NK-92 treated with Interleukin-12 subunit alpha and Interleukin-12 subunit beta, amount 100 ng/mL, for 24 hours (cell line): ENCODE measurements at regions not wholly inside any gene's neighbourhood (a gene's known extent, or its start where the extent isn't known, plus 50 kb on each side); places are given as distances from the start of the nearest gene placed in this dataset.
A peak's percentile ranks its signal among the peaks of the same experiment; 100 is the strongest.
"Not testable (repeated sequence)": the region's sequence is repeated elsewhere in the genome, so short reads cannot be mapped to it uniquely, and the experiment has no call there.

ENCODE experiments used
- DNase-seq: peaks from one replicate; lab custom pipeline; 2025; lab: John Stamatoyannopoulos, UW

DNA sequence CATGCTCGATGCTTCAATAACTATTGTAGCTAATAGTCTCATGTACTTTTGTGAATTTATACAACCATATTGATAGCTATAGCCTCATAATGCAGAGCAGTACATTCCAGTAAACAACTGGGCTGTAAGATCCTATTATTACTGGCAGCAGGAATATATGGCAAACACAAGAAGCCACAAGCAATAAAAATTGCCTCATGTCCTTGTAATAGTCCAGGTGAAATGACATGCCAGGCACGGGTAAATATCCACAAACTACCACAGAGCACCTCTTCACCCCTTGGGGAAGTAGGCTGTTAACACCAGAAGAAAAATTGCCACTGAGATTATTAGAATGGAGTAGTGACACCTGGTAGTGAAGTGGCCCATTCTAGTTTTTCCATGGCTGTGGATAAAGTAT is 158.3 kb downstream of the MTX2 start:
- no peak for DNase-seq

DNA sequence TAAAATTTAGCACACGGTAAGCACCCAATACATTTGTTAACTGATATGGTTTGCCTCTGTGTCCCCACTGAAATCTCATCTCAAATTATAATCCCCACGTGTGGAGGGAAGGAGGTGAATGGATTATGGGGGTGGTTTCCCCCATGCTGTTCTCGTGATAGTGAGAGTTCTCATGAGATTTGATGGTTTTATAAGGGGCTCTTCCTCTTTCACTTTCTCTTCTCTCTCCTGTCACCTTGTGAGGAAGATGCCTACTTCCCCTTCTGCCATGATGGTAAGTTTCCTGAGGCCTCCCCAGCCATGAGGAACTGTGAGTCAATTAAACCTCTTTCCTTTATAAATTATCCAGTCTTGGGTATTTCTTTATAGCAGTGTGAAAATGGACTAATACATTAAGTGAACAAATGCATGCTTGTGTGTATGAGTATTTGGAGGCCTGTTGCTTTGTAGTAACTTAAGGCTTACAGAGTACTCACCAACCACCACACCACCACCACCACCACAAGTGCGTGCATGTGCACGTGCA is 159.8 kb downstream of the MTX2 start:
- not testable (repeated sequence) for DNase-seq

DNA sequence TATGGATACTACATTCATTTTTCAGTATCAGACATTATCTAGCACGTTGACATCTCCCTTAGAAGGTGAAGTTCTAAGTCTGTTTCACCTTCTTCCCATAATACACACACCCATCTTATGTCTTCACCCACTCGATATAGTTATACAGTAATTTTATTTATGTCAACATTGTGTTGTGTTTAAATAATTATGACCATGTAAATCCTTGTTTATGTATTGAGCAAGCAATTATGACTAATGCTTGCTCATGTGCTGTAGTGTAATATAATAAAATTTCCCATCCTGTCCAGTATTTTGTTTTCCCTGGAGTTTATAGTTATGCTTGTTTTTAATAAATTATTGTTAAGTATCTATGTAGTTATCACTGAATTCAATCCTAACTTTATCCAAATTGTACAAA is 163.2 kb downstream of the MTX2 start:
- DNase-seq: no peak

DNA sequence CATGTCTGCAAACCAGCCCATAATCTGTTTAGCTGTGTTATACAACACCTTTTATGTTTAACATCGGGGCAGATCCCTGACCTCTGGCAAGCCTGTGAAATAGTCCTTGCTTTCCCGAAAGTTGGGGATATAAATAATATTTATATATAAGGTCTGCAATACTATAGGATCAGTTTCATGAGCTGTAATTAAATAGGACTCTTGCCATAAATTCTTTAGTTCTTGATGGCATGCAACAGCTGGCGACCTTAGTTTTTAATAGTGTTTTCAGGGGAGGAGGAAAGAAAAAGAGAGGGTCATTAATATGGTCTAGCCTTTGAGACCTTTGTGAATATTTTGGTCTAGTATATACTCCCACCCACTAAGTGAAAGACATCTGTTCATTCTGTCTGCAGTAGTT is 166.5 kb downstream of the MTX2 start:
- DNase-seq: no peak

DNA sequence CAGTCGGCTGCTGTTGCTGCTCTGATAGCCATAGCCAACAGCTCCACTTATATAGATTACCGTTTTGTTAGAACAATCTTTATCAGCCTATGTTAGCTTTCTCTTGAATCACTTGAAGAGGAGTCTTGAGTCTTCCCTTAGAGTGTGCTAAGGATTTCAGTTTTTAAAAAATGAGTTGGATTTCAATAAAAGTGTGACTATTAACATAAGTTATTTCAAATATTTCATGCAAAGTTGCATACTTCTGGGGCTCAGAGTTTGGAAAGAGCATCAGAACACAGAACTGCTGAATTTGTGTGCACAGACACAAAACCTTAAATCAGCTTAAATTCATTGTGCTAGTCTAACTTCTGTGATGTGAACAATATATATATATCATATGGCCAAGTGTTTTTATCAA is 174.7 kb downstream of the MTX2 start:
- DNase-seq: no peak

DNA sequence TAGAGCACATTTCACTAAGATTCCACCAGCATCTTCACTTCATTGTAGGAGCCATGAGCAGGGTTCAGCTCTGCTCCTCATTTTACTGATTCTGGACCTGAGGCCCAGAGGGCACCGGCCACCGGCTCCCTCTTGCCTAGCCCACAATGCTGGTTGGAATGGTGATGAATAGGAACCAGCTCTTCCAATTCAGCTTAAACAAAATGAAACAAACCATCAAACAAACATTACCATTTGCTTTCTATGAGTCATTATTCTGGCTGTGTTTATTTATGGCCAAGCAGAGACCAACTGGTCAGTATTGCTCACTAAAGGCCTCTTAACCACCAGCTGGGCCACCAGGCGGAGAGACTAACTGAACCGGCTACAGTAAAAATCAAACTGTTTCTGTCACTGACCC is 176.7 kb downstream of the MTX2 start:
- DNase-seq: no peak

DNA sequence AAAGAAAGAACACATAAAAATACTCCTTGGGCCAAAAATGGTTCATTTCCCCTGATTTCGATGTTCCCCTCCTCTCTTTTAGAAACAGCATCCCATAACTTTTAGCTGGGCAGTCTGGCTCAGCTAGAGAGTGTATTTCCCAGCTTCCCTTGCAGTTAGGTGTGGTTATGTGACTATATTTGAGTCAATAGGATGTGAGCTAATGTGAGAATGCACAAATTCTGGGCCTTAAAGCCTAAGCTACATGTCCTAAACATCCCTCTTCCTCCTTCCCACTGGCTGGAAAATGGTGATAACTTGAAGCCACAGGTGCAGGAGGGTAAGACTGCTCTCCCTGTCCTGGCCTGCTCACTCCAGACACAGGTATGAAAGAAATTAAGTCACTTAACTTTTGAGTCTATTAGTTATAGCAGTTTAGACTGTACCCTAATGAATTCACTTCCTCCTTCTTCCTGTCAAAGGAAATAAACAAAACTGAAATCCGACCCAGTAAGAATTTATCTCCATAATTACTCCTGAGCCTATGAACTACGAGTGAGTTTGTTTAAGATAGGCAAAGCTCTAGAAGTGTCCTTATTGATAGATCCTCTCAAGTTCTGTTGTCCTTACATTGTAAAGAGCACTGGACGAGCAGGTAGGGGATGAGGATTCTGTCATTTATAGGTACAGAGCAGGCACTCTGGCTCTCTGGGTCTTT is 177.6 kb downstream of the MTX2 start:
- DNase-seq: no peak

DNA sequence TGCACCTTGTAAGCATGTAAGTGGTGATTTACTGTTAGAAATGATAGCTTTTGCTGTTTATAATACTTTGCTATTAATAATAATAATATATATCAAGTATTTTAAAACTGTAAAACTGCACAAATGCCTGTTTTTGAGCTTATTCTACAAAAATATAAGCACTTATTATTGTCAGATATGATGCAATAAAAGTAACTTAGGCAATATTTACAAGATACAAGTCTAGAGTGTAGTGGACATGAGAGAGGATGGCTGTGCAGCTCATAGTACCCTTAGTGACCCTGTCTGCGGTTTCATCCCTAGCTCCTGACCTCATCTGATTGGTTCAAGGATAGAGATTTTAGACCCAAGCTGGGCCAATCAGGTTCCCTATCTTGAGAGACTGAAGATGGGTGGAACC is 178.4 kb downstream of the MTX2 start:
- DNase-seq: no peak

DNA sequence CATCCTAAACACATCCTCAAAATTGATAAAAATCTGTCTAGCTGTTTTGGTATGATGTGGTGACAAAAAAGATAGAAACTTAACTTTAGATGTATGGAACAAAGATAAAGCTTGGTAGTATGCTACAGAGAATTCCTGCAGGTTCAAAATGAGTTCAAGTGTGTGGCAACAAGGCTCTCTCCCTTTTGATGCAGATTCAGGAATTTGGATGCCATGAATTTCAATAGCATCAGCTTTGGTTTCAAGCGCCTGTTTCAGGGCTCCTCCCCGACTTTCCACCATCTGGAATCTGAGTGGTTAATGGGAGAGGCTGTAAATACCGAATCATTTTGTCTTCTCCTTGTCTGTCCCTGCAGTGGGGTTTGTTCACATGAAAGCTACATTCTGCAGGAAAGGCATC is 180.6 kb downstream of the MTX2 start:
- DNase-seq: no peak

DNA sequence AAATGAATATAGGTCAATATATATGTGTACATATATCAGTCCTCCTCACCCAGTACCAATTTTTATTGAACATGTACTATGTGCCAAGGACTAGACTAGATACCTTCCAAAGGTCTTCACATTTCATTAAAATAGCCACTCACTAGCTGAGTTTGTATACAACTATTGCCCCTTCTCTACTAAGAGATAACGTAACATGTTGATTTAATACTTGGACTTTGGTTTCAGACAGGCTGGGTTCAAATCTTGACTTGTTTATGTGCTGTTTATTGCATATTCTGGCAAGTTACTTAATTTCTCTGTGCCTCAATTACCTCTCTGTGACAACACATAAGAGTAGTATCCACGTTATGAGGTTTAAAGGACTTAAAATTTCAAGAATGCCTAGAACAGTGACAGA is 184.5 kb downstream of the MTX2 start:
- no peak for DNase-seq

DNA sequence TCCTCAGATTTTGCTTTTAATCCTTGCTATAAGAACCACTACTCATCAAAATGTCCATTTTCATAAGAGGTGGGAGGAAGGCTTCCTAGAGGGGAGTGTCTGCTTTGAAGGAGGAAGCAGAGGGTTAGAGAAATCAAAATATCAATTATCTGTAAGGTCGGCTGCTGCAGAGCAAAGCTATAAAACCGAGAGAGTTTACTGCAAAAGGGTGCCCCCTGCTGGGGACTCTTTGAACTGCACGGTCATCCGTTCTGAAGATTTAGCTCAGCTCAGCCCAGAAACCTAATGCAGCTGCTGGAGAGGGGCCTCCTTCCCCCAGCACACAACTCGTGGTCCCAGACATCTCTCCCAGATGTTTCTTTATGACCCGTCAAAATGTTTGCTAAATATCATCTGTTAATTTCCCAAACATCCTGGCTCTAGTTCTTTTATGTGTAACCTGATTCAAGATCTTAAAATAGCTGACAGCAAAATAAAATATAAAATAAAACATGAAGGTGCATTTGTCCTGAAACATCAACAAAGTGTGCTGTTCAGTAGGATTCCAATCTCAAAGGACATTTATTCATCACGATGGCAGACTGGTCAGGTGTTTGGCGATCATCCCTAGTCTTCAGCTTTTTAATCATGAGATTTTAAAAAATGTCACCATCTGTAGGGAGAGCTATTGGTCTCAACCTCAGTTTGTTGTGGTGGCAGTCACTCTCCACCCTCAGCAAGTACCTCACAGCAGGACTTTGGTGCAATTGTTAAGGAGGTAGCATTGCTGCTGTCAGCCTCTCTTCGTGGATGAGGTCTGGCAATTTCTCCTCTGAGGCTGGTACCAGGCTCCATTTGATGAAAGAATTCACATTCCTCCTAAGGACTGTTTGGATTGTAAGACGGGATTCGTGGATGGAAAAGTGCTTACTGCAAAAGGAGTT is 185.9 kb downstream of the MTX2 start:
- peak; percentile 59 for DNase-seq

DNA sequence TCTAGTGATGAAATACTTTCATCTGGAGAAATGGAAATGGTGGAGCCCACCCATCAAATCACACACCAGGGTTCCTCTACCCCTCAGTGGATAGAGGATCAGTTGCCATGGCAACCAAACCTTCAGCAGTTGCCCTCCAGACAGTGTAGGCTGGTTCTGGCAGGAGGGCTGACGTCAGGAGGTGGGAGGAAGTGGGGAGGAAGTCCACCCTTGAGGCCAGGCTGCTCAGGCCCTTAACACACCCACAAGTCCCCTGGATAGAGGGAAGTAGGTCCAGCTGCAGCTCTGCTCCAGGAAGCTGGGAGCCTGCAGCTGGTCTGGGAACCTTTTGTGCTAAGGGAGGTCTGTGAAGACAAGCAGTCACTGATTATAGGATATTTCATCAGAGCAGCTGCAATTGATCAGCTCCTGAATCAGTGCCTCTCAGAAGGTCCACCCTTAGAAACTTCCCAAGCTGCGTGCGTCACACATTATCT is 186.6 kb downstream of the MTX2 start:
- no peak for DNase-seq

DNA sequence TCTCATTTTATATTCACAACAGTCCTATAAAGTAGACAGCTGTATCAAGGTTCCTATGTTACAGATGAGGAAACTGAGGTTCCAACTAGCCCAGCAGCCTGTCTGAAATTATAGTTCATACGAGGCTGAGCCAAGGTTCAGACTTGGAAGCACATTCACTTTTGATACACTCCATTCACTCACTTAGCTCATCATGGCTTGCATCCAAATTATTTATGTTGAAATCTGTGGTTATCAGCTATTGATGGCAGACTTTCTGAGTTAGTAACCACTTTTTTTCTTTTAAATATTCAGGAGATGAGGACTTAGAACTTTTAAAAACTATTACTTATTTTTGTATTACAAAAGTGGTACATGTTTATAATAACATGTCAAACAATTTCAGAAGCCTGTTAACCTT is 188.2 kb downstream of the MTX2 start:
- DNase-seq: no peak

DNA sequence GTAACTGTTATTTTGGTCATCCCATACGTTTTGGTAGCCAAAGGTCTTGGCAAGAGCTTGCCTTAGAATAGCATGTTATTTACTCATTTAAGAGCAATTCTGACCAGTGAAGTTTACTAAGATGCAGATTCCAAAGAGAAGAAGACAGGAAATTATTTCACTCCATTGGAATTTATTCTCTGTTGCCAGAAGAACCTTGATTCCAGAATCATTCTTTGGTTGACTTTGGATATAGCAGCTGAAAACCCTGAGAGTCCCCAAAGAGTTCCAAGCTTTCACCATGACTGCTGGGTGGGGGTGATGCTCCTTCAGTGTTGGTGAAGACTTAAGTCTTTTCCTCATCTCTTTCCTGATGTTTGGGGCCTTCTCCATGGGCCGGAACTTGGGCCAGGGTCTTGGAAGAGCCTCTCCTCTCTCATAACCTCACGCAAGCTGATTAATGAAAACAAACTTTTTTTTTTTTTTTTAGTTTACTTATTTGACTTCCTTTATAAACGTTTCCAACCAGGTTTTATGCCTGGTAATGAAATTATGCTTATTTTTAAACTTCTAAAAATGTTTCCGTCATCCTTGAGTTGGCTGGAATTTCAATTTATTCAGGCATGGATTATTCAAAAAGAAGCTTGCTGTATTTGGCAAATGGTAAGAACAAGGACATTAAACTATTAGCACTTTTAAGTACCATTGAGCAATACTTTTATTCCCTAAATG is 192.0 kb downstream of the MTX2 start:
- no peak for DNase-seq

DNA sequence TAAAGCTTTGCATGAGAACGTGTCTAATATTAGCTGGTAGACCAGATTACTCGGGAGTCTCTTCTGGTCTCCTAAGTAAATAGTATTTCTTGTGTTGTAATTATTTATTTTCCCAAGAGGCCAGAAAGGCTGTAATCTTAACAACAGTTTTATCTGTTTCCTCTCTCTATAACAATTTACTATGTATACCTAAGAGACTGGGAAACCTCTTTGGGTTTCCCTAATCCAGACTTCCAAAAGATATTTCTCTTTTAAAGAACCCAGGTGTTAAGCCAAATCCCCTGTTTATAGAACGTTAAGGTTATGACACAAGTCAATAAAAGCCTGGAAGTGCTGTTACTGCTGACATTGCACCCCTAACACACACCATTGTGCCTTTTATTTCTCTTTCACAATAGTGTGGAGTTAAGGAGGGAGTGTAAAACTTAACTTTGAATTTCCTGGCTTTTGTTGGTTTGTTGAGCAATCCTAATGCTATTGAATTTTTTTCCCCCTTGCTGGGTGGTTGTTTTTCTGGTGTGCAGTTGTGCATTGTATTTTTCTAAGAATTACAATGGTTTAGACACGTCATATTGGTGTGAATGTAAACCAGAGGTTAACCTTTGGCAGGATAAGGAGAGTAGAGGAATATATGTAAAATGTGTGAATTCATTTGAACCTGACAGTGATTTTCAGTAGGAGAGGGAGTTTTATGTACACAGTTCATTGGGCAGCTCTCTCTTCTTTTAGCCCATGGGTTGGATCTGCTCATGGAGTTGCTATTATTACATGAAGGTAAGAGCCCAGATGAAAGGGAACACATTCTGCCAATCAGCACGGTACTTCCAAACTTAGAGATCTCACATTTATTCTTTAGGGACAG is 192.8 kb downstream of the MTX2 start:
- DNase-seq: no peak

DNA sequence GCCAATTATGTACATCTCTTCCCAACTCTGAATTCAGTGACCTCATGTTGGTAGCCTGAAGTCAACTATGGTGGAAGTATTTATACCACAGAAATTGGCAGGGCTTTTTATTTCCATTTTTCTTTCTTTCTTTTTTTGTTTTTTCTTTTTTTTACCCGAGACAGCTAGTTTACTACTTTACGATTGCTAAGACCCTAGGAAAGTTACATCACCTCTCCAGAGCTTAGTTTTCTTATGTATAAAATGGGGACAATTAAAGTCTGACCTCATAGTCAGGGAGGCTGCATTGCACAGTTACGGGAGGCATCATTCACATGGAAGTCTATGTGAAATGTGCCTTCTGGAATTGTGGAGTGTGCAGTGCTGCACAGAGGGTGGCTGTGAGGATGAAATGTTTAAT is 194.3 kb downstream of the MTX2 start:
- DNase-seq: no peak

DNA sequence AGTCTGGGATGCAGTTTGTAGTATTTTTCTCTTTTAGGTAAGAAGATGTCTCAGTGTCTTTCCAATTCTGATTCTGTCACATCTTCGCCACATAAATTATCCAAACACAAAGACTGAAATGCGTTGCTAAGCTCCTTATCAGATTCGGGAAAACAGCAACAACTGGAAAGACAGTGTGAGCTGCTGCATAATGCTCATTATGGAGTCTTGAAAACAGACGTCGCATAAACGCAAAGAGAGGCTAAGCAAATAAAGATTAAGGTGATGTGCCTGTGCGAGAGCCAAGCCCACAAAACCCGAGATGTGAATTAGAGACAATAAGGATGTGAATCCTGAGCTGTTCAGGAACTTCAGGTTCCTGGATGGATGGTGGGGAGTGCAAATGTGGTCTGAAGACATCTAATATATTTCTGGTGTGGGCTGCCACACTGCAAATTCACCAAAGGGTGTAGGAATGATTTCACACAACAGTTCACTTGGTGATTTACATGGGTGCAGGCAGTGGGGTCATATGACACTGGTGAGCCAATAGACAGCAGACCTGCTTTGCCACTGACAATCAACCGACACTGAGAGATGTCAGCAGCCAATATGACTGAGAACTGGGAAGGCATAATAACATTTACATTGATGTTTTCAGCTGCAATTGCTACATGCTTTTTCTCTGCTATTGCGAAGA is 195.8 kb downstream of the MTX2 start:
- DNase-seq: no peak

DNA sequence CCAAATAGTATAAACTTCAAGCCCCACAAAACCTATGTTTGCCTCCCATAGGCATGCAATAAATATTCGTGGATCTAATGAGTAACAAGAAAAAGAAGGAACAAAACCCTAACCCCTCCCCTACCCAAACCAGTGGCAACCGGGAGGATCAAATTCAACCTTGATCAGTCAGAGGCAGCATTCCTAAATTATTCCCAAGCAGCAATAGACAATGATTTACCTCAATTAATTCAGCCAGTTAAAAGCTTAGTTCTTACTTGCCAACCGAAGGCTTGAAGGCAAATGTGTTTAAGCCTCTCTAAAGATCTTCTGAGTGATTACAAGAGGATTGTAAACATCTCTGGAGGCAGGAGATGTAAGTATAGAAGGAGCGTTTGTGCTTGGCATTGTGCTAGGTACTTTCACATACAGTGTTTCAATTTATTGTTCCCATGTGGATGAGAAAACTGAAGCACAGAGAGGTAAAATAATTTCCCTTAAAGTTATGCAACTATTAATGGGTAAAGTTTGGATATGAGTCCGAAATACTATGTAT is 197.7 kb downstream of the MTX2 start:
- no peak for DNase-seq

DNA sequence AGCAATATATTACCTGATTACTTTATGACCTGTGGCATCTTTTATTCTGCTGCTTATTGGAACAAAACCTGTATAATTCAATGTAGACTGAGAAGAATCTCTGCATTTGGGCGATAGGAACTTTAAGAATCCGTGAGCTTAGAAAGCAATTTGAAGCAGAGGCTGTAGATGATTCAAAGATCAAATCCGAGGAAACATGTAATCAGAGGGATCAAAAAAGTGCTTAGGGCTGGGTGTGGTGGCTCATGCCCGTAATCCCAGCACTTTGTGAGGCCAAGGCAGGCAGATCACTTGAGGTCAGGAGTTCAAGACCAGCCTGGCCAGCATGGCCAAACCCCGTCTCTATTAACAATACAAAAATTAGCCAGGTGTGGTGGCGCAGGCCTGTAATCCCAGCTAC is 198.4 kb downstream of the MTX2 start:
- no peak for DNase-seq

DNA sequence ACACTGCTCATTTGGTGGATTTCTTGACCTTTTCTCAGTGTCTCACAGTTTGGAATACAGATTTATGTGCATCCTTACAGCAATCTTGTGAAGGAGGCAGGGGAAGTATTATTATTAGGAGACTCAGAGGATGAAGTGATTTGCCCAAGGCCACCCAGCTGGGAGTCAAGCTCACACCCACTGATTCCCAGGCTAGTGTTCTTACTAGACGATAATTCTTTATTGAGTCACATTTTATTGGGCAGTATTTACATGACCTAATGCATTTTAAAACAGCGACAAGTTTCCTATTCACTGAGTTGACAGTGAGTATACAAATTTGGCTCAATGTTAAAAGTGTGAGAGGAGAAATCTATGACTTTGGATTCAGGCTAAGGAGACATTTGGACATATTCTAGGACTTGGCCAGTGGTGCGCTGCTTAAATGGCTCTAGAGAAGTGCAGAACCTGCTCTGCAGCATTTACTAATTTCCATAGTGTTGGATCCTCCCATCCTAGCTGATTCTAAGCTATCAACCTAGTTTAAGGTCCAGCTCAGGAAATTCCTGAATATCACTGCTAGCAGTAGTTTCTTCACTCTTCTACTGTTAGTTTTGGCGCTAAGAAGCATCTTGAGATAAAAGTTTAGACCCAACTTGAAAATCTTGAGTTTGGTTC is 199.3 kb downstream of the MTX2 start:
- DNase-seq: no peak
